ENCODE measurements at regions not wholly inside any gene's neighbourhood (a gene's known extent, or its start where the extent isn't known, plus 50 kb on each side); places are given as distances from the start of the nearest gene placed in this dataset.

DNA sequence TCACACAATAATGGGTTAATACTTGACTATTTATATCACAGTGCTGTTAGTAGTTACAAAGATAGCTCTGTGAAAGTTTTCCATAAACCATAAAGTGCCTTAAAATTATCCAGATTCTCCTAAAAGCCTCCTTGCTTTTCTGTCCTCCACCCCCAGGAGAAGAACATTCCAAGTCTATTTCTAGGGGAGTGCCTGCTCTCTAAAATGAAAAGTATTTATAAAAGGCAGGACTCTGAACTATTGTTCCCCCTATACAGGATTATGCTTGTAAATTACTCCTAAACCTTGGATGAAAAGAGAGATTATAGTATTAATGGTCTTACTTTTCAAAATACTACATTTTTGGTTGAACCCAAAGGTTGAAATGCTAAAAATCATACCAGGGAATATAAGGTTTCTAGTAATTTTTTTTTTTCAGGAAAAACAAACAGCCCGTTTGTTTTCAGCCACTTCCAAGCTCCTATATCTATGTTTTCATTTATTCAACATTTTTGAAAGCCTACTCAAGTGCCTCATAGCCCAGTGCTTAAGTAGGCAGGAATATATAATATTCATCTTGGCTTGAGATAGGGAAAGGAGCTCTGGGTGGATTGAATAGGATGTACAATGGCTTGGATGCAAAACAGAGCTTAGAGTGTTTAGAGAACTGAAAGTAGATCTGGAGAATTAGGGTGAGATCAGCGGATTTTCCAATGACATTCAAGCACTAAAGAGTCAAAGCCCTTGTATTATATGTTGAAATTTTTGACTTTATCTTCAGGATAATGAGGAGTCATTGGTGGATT lies 320.7 kb downstream of the GPR37 start:
- H3K9me3 ChIP-seq = no peaks in the 10 kb centered on the region
- no peaks in the 10 kb centered on the region for H3K27me3 ChIP-seq
- H3K36me3 ChIP-seq = no peaks in the 10 kb centered on the region
- no peak overlapping the region for H3K4me3 ChIP-seq
- TF ChIP-seq EP300 (IDR thresholded peaks at IDR 0.05) (no peak), POLR2AphosphoS5 (IDR thresholded peaks at IDR 0.05) (no peak), POLR2A (IDR thresholded peaks at IDR 0.05; ENCODE audit: low read depth) (no peak)
- TF ChIP-seq, protein P1, sequence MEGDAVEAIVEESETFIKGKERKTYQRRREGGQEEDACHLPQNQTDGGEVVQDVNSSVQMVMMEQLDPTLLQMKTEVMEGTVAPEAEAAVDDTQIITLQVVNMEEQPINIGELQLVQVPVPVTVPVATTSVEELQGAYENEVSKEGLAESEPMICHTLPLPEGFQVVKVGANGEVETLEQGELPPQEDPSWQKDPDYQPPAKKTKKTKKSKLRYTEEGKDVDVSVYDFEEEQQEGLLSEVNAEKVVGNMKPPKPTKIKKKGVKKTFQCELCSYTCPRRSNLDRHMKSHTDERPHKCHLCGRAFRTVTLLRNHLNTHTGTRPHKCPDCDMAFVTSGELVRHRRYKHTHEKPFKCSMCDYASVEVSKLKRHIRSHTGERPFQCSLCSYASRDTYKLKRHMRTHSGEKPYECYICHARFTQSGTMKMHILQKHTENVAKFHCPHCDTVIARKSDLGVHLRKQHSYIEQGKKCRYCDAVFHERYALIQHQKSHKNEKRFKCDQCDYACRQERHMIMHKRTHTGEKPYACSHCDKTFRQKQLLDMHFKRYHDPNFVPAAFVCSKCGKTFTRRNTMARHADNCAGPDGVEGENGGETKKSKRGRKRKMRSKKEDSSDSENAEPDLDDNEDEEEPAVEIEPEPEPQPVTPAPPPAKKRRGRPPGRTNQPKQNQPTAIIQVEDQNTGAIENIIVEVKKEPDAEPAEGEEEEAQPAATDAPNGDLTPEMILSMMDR (IDR thresholded peaks at IDR 0.05) = no peak
- intact Hi-C loops (cut with DNase I) = no loop called here
- WGBS = 72% methylated on average over 2 of the region's 2 CpGs
- peaks cover 0 to 5% (median 0%) of the 10 kb centered on the region in 4 donors for H3K4me1 ChIP-seq
- no peak overlapping the region for H3K27ac ChIP-seq (replicated peaks in 1 of 4)
- DNase-seq (ENCODE audit: extremely low spot score) = no peak

DNA sequence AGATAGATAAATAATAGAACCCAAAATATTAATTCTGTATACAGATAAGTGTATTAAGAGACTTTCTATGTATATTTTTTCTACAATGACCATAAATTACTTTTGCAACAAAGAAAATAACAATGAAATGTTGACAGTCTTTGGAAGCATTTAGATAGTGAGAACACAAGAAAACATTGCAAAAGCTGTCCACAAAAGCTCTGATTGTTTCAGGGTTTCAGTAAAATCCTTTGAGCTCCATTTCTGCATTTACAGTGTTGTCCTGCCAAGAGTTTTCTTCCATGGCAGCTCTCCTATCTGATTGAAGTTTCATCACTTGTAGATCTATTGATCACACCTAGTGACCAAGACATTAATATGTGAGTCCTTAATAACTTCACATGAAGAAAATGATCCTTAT lies 321.8 kb downstream of the GPR37 start:
- Histone ChIP-seq H3K27me3 (no peaks in the 10 kb centered on the region), H3K4me1 (peaks cover 0 to 5% (median 0%) of the 10 kb centered on the region in 4 donors), H3K27ac (replicated peaks in 1 of 4) (no peak overlapping the region), H3K9me3 (no peaks in the 10 kb centered on the region), H3K4me3 (no peak overlapping the region), H3K36me3 (no peaks in the 10 kb centered on the region)
- no peak for DNase-seq (ENCODE audit: extremely low spot score)
- intact Hi-C loops (cut with DNase I) = no loop called here
- TF ChIP-seq POLR2A (IDR thresholded peaks at IDR 0.05; ENCODE audit: low read depth) = no peak
- TF ChIP-seq, protein P1 (IDR thresholded peaks at IDR 0.05) = no peak
- no peak for TF ChIP-seq POLR2AphosphoS5 (IDR thresholded peaks at IDR 0.05)
- TF ChIP-seq EP300 (IDR thresholded peaks at IDR 0.05) = no peak

DNA sequence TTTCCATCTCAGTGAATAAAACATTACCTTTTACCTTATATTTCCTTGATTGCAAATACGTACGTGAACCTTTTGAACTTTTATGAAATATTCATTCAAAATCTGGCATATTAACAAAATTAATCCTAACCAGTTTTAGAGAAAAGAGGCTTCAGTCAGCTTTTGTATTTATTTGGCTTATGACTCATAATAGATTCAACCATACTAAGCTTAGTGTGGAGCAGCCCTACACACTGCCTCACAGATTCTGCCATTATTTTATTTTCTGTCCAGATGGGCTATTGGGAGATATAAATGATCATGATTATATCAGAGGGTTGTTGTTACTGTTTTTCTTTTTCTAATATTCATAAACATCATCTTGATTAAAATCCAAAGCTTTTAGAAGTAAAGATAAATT lies 325.5 kb downstream of the GPR37 start:
- TF ChIP-seq, protein P1 (IDR thresholded peaks at IDR 0.05) = no peak
- TF ChIP-seq EP300 (IDR thresholded peaks at IDR 0.05) = no peak
- TF ChIP-seq POLR2AphosphoS5 (IDR thresholded peaks at IDR 0.05) = no peak
- no peak for TF ChIP-seq POLR2A (IDR thresholded peaks at IDR 0.05; ENCODE audit: low read depth)
- H3K36me3 ChIP-seq = no peaks in the 10 kb centered on the region
- no peak overlapping the region for H3K4me3 ChIP-seq
- H3K27me3 ChIP-seq = no peaks in the 10 kb centered on the region
- H3K4me1 ChIP-seq = no peaks in the 10 kb centered on the region
- intact Hi-C loops (cut with DNase I) = no loop called here
- DNase-seq (ENCODE audit: extremely low spot score) = no peak
- WGBS = 75% methylated on average over 2 of the region's 2 CpGs
- no peak overlapping the region for H3K27ac ChIP-seq (replicated peaks in 1 of 4)
- no peaks in the 10 kb centered on the region for H3K9me3 ChIP-seq

DNA sequence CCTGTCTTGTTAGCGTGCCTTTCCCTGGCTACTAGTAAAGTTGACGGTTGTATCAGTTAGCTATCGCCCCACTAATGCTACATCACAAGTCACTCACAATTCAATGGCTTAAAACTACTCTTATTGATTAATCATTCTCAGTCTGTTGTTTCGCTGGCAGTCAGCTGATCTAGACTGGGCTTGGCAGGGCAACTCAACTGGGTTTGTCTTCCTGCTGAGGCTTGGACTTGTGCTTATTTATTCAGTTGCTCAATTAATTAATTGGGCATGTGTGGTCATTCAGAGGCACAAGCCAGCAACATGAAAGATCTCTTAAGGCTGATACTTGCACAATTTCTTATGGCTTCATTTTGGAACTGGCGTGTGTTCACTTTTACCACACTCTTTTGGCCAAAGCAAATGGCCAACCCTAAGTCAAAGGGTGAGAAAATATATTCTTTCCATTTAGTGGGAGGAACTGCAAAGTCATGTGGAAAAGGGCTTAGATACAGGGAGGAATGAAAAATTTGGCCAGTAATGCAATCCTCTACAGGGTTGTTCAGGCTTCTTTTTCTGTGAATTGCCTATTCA lies 333.5 kb downstream of the GPR37 start:
- Histone ChIP-seq H3K27ac (replicated peaks in 1 of 4) (no peak overlapping the region), H3K27me3 (no peaks in the 10 kb centered on the region), H3K9me3 (no peaks in the 10 kb centered on the region), H3K36me3 (no peaks in the 10 kb centered on the region), H3K4me3 (no peak overlapping the region), H3K4me1 (no peaks in the 10 kb centered on the region)
- intact Hi-C loops (cut with DNase I) = no loop called here
- TF ChIP-seq POLR2A (IDR thresholded peaks at IDR 0.05; ENCODE audit: low read depth) (no peak), EP300 (IDR thresholded peaks at IDR 0.05) (no peak), POLR2AphosphoS5 (IDR thresholded peaks at IDR 0.05) (no peak)
- TF ChIP-seq, protein P1 (IDR thresholded peaks at IDR 0.05) = no peak
- WGBS = 93% methylated on average over 5 of the region's 5 CpGs
- no peak for DNase-seq (ENCODE audit: extremely low spot score)
